ENCODE measurements at regions not wholly inside any gene's neighbourhood (a gene's known extent, or its start where the extent isn't known, plus 50 kb on each side); places are given as distances from the start of the nearest gene placed in this dataset.
"Not testable (repeated sequence)": the region's sequence is repeated elsewhere in the genome, so short reads cannot be mapped to it uniquely, and the experiment has no call there.

- H3K18ac ChIP-seq (ENCODE audit: extremely low read depth, low read length); POLR2A ChIA-PET (ENCODE audit: partially characterized antibody); H2BK12ac ChIP-seq (ENCODE audit: low read depth, low read length); H3K4me3 ChIP-seq (ENCODE audit: extremely low read depth in 1 of 4, insufficient read depth in 2 of 4, low read depth in 3 of 4, low read length in 4 of 4); H2BK20ac ChIP-seq (ENCODE audit: low read length); H3K56ac ChIP-seq (replicated peaks; ENCODE audit: insufficient read length, low read depth, low read length); H2BK5ac ChIP-seq (ENCODE audit: low read depth, low read length); H3K4ac ChIP-seq (replicated peaks; ENCODE audit: insufficient read length, low read depth, low read length); H2AK5ac ChIP-seq (ENCODE audit: low read depth, low read length); H3K9me3 ChIP-seq (ENCODE audit: insufficient read depth in 2 of 2, low read depth in 1 of 2, low read length in 1 of 2); H4K20me1 ChIP-seq (replicated peaks in 1 of 2; ENCODE audit: control insufficient read depth in 1 of 2, insufficient read depth in 2 of 2, low read length in 2 of 2); H4K8ac ChIP-seq (ENCODE audit: extremely low read depth, insufficient read depth, low read length); DNase-seq (ENCODE audit: low read depth in 1 of 2, low spot score in 2 of 2); H2AFZ ChIP-seq (ENCODE audit: low read length); H3K79me2 ChIP-seq (ENCODE audit: control insufficient read depth in 1 of 2, insufficient read depth in 2 of 2, low read length in 2 of 2); H3K27ac ChIP-seq (ENCODE audit: low read depth, low read length); H3K4me1 ChIP-seq (replicated peaks in 1 of 4; ENCODE audit: control insufficient read depth in 3 of 4, insufficient read depth in 4 of 4, low read length in 3 of 4); H3K23me2 ChIP-seq (ENCODE audit: low read depth, low read length); H3K14ac ChIP-seq (ENCODE audit: insufficient read length); CTCF ChIA-PET (ENCODE audit: partially characterized antibody); H4K91ac ChIP-seq (replicated peaks; ENCODE audit: insufficient read length, low read length); H2BK15ac ChIP-seq (ENCODE audit: low read length); H4K5ac ChIP-seq (ENCODE audit: insufficient read length, low read depth, low read length); H3K27me3 ChIP-seq (replicated peaks in 1 of 4; ENCODE audit: control insufficient read depth in 3 of 4, extremely low read depth in 1 of 4, insufficient read depth in 3 of 4, low read length in 3 of 4); H3K23ac ChIP-seq (ENCODE audit: insufficient read length); FAIRE-seq; H3K36me3 ChIP-seq (ENCODE audit: control insufficient read depth in 2 of 4, insufficient read depth in 4 of 4, low read length in 3 of 4); H3K4me2 ChIP-seq (ENCODE audit: insufficient read depth in 1 of 2, low read depth in 2 of 2, low read length in 2 of 2); H3K79me1 ChIP-seq (ENCODE audit: low read depth, low read length); H3K9ac ChIP-seq (replicated peaks in 1 of 4; ENCODE audit: extremely low read depth in 1 of 4, low read depth in 3 of 4, low read length in 3 of 4); H2BK120ac ChIP-seq (replicated peaks; ENCODE audit: low read depth, low read length): not testable (repeated sequence)
- 94% methylated on average over 1 of the region's 1 CpG; no CpG with 5 or more reads in 1 of the 2 experiments for WGBS, 2 experiments (ENCODE audit: extremely low coverage in 1 of 2, insufficient coverage in 1 of 2, insufficient read length in 1 of 2, insufficient replicate concordance in 2 of 2, low coverage in 1 of 2, low lambda C conversion rate in 2 of 2, missing lambda C conversion rate in 1 of 2)
These were observed 305.6 kb downstream of the ANKRD30BL start for GRCh38 chr2:131856202-131856601.
